ENCODE measurements at regions not wholly inside any gene's neighbourhood (a gene's known extent, or its start where the extent isn't known, plus 50 kb on each side); places are given as distances from the start of the nearest gene placed in this dataset.

- TF ChIP-seq, protein P1, sequence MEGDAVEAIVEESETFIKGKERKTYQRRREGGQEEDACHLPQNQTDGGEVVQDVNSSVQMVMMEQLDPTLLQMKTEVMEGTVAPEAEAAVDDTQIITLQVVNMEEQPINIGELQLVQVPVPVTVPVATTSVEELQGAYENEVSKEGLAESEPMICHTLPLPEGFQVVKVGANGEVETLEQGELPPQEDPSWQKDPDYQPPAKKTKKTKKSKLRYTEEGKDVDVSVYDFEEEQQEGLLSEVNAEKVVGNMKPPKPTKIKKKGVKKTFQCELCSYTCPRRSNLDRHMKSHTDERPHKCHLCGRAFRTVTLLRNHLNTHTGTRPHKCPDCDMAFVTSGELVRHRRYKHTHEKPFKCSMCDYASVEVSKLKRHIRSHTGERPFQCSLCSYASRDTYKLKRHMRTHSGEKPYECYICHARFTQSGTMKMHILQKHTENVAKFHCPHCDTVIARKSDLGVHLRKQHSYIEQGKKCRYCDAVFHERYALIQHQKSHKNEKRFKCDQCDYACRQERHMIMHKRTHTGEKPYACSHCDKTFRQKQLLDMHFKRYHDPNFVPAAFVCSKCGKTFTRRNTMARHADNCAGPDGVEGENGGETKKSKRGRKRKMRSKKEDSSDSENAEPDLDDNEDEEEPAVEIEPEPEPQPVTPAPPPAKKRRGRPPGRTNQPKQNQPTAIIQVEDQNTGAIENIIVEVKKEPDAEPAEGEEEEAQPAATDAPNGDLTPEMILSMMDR (IDR thresholded peaks at IDR 0.05; ENCODE audit: insufficient read depth, missing control alignments): no peak
- FAIRE-seq: no peak
- DNase-seq (ENCODE audit: insufficient read length, low spot score): no peak
These were observed 85.0 kb downstream of the INHBB start for GRCh38 chr2:120430957-120431356.

- TF ChIP-seq, protein P1 (IDR thresholded peaks at IDR 0.05; ENCODE audit: insufficient read depth, missing control alignments): no peak
- no peak for DNase-seq (ENCODE audit: insufficient read length, low spot score)
- no peak for FAIRE-seq
These were observed 85.7 kb downstream of the INHBB start for GRCh38 chr2:120431386-120432292.

- FAIRE-seq (no peak), DNase-seq (ENCODE audit: insufficient read length, low spot score) (no peak)
- TF ChIP-seq, protein P1 (IDR thresholded peaks at IDR 0.05; ENCODE audit: insufficient read depth, missing control alignments): no peak
These were observed 86.5 kb downstream of the INHBB start for GRCh38 chr2:120432293-120432975.

DNA sequence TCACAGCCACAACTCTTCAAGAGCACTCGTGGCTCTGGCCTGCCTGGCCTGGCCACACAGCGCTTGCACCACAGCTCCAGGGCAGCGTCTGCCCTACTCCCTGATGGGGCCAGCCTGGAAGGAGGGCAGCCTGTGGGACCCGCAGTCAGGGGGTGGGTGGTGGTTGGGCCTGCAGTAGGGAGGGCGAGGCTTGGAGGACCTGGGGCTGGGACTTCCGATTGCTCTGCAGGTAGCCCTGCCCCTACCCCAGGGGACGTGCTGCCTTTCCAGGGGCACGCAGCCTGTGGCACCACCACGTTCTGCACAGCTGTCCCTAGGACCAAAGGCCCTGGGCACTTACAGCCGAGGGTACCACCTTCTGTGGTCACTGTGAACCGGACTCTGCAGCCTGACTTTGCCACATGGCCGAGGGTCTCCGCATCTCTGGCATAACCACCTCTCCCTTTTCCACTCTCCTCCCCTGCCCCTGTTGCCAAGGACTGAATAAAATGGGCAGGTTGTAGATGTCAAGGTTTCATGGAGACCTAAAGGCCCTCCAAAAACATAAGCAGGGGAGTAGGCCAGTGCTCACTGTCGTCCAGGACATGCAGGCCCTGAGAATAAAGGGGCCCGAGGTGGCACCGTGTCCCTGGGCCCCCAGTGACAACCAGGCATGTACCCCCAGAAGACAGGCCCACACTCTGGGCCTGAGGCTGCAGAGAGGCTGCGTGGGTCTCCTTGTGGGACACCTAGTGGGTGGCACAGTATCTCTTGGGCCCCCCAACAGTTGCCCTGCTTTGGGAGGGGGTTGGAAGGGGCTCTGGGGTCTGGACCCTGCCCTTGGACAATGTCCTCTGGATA is 87.3 kb downstream of the INHBB start:
- TF ChIP-seq, protein P1 (IDR thresholded peaks at IDR 0.05; ENCODE audit: insufficient read depth, missing control alignments): no peak
- DNase-seq (ENCODE audit: insufficient read length, low spot score) (no peak), FAIRE-seq (no peak)

DNA sequence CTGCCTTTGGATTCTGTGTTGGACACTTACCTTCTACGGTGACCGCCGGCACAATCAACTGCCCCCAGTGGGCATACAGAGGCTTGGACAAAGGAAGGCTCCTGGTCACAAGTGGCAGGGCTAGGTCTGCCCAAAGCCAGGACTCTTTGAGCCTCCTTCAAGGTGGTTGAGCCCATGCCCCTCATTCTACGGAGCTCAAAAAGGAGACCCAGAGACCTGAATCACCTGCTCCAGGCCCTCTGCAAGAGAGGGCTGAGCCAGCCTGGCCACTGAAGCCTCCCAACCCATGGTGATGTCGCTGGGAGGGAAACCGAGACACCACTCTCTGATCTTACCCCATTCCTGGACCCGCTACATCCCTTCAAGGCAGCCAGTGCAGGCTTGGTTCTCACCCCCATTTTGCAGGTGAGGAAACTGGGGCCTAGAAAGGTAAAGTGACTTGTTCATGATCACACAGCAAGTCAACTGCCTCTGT is 87.9 kb downstream of the INHBB start:
- FAIRE-seq (no peak), DNase-seq (ENCODE audit: insufficient read length, low spot score) (no peak)
- TF ChIP-seq, protein P1 (IDR thresholded peaks at IDR 0.05; ENCODE audit: insufficient read depth, missing control alignments): no peak

- no peak for DNase-seq (ENCODE audit: insufficient read length, low spot score)
- FAIRE-seq: no peak
- TF ChIP-seq, protein P1 (IDR thresholded peaks at IDR 0.05; ENCODE audit: insufficient read depth, missing control alignments): no peak
These were observed 88.8 kb downstream of the INHBB start for GRCh38 chr2:120434492-120435308.
